Neural cell (in vitro differentiated cells): ENCODE measurements at regions not wholly inside any gene's neighbourhood (a gene's known extent, or its start where the extent isn't known, plus 50 kb on each side); places are given as distances from the start of the nearest gene placed in this dataset.

Experiments used
- H2AFZ ChIP-seq: fragments of 200-600, 300-800 bp; sonication (generic), shearing (Covaris generic); 2 replicates; pipeline ENCODE4 v1.6.0; 2014; ENCODE audit warnings: low read depth, mild to moderate bottlenecking, antibody characterized with exemption, low read length, moderate library complexity
- H3F3A ChIP-seq: fragments of 200-600 bp; shearing (Covaris generic); 2 replicates; pipeline ENCODE4 v1.6.1; 2016; ENCODE audit warnings: mild to moderate bottlenecking, moderate library complexity, mixed read lengths, antibody characterized with exemption, low read length; ENCODE audit not compliant: insufficient read depth, poor library complexity, severe bottlenecking
- H3K27ac ChIP-seq: fragments of 200-600, 300-800 bp; sonication (generic), shearing (Covaris generic); 2 replicates; pipeline ENCODE4 v1.5.1; 2014; ENCODE audit warnings: mild to moderate bottlenecking, low read length, moderate library complexity
- H3K27me3 ChIP-seq: fragments of 300-800, 200-600 bp; sonication (generic), shearing (Covaris generic); 2 replicates; pipeline ENCODE4 v1.6.0; 2014; ENCODE audit warnings: mild to moderate bottlenecking, low read depth, low read length, moderate library complexity; ENCODE audit not compliant: insufficient read depth
- H3K36me3 ChIP-seq: fragments of 300-800, 200-600 bp; sonication (generic), shearing (Covaris generic); 2 replicates; pipeline ENCODE4 v1.5.1; 2014; ENCODE audit warnings: mild to moderate bottlenecking, antibody characterized with exemption, low read length, moderate library complexity; ENCODE audit not compliant: insufficient read depth
- H3K4me2 ChIP-seq: fragments of 300-800, 200-600 bp; sonication (generic), shearing (Covaris generic); 2 replicates; pipeline ENCODE4 v1.6.0; 2014; ENCODE audit warnings: mild to moderate bottlenecking, low read length
- H3K4me3 ChIP-seq: fragments of 300-800, 200-600 bp; sonication (generic), shearing (Covaris generic); 2 replicates; pipeline ENCODE4 v1.5.1; 2014; ENCODE audit warnings: mild to moderate bottlenecking, low read length, moderate library complexity
- H3K79me2 ChIP-seq: fragments of 200-600 bp; shearing (Covaris generic); replicated peaks from 2 replicates; pipeline ENCODE4 v1.6.0; 2014; ENCODE audit warnings: mild to moderate bottlenecking, low read length, moderate library complexity; ENCODE audit not compliant: insufficient read depth
- H3K9ac ChIP-seq: fragments of 300-800, 200-600 bp; sonication (generic), shearing (Covaris generic); 2 replicates; pipeline ENCODE4 v1.6.1; 2016; ENCODE audit warnings: mild to moderate bottlenecking, low read length, mixed read lengths
- H3K9me2 ChIP-seq: fragments of 200-600 bp; shearing (Covaris generic); 2 replicates; pipeline ENCODE4 v1.6.1; 2016; ENCODE audit warnings: mild to moderate bottlenecking, low read length, mixed read lengths; ENCODE audit not compliant: insufficient read depth
- H3K9me3 ChIP-seq: fragments of 200-600, 300-800 bp; sonication (generic), shearing (Covaris generic); 2 replicates; pipeline ENCODE4 v1.6.1; 2016; ENCODE audit warnings: mild to moderate bottlenecking, mixed run types, low read length, moderate library complexity, mixed read lengths
- H4K20me1 ChIP-seq: fragments of 200-600 bp; shearing (Covaris generic); 2 replicates; pipeline ENCODE4 v1.6.1; 2016; ENCODE audit warnings: mild to moderate bottlenecking, mixed run types; ENCODE audit not compliant: insufficient read depth
- EP300 ChIP-seq: fragments of 450-650 bp; conservative IDR thresholded peaks from 2 replicates; pipeline ENCODE4 v1.6.1; 2014; ENCODE audit warnings: antibody characterized with exemption, mild to moderate bottlenecking, moderate library complexity; ENCODE audit not compliant: poor library complexity, severe bottlenecking
- EZH2 ChIP-seq: fragments of 200-600, 300-800 bp; shearing (Covaris generic), sonication (generic); IDR thresholded peaks from 2 replicates; pipeline ENCODE4 v1.6.1; 2014; ENCODE audit warnings: antibody characterized with exemption, low read length, borderline replicate concordance, mild to moderate bottlenecking; ENCODE audit not compliant: insufficient read depth, poor library complexity, severe bottlenecking
- MXI1 ChIP-seq: fragments of 450-650 bp; conservative IDR thresholded peaks from 2 replicates; pipeline ENCODE4 v1.6.1; 2014; ENCODE audit warnings: antibody characterized with exemption, mild to moderate bottlenecking; ENCODE audit not compliant: poor library complexity, severe bottlenecking
- POLR2AphosphoS5 ChIP-seq: IDR thresholded peaks from 2 replicates; pipeline ENCODE4 v1.6.1; 2012
- RAD21 ChIP-seq: fragments of 450-650 bp; conservative IDR thresholded peaks from 2 replicates; pipeline ENCODE4 v1.6.1; 2014; ENCODE audit warnings: antibody characterized with exemption, mild to moderate bottlenecking, moderate library complexity
- SMC3 ChIP-seq: fragments of 450-650 bp; conservative IDR thresholded peaks from 2 replicates; pipeline ENCODE4 v1.6.1; 2014; ENCODE audit warnings: antibody characterized with exemption, mild to moderate bottlenecking, moderate library complexity; ENCODE audit not compliant: poor library complexity
- TAF1 ChIP-seq: IDR thresholded peaks from 2 replicates; pipeline ENCODE4 v1.6.1; 2012; ENCODE audit warnings: low read depth
- TF ChIP-seq, protein P1 (sequence below): fragments of 450-650 bp; IDR thresholded peaks from 2 replicates; pipeline ENCODE4 v1.5.1; 2014; ENCODE audit warnings: antibody characterized with exemption, mild to moderate bottlenecking, moderate library complexity; ENCODE audit not compliant: poor library complexity, severe bottlenecking
- TF ChIP-seq, protein P2 (sequence below): IDR thresholded peaks from 2 replicates; pipeline ENCODE4 v1.6.1; 2012; ENCODE audit warnings: borderline replicate concordance

DNA sequence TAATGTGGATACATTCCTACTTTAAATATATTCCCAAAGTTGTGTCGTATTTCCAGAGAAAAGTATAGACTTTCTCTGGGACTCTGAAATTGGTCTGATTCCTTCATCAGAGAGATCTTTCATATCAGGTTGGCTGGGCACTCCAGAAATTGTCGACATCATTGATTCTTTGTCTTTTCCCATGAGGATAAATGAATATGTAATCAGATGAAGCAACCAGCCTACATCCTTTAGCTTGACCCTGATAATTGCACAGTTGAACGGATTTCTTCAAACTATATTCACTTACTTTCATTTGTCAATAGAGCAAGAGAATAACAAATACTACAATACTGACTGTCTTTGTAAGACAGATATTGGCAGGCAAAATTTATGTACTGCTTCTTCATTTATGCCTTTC is 680.2 kb upstream of the LRRTM4 start:
- TF ChIP-seq RAD21 (no peak), TAF1 (no peak), MXI1 (no peak), EP300 (no peak), POLR2AphosphoS5 (no peak), EZH2 (no peak), SMC3 (no peak)
- TF ChIP-seq, protein P1, sequence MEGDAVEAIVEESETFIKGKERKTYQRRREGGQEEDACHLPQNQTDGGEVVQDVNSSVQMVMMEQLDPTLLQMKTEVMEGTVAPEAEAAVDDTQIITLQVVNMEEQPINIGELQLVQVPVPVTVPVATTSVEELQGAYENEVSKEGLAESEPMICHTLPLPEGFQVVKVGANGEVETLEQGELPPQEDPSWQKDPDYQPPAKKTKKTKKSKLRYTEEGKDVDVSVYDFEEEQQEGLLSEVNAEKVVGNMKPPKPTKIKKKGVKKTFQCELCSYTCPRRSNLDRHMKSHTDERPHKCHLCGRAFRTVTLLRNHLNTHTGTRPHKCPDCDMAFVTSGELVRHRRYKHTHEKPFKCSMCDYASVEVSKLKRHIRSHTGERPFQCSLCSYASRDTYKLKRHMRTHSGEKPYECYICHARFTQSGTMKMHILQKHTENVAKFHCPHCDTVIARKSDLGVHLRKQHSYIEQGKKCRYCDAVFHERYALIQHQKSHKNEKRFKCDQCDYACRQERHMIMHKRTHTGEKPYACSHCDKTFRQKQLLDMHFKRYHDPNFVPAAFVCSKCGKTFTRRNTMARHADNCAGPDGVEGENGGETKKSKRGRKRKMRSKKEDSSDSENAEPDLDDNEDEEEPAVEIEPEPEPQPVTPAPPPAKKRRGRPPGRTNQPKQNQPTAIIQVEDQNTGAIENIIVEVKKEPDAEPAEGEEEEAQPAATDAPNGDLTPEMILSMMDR, result no peak
- TF ChIP-seq, protein P2, sequence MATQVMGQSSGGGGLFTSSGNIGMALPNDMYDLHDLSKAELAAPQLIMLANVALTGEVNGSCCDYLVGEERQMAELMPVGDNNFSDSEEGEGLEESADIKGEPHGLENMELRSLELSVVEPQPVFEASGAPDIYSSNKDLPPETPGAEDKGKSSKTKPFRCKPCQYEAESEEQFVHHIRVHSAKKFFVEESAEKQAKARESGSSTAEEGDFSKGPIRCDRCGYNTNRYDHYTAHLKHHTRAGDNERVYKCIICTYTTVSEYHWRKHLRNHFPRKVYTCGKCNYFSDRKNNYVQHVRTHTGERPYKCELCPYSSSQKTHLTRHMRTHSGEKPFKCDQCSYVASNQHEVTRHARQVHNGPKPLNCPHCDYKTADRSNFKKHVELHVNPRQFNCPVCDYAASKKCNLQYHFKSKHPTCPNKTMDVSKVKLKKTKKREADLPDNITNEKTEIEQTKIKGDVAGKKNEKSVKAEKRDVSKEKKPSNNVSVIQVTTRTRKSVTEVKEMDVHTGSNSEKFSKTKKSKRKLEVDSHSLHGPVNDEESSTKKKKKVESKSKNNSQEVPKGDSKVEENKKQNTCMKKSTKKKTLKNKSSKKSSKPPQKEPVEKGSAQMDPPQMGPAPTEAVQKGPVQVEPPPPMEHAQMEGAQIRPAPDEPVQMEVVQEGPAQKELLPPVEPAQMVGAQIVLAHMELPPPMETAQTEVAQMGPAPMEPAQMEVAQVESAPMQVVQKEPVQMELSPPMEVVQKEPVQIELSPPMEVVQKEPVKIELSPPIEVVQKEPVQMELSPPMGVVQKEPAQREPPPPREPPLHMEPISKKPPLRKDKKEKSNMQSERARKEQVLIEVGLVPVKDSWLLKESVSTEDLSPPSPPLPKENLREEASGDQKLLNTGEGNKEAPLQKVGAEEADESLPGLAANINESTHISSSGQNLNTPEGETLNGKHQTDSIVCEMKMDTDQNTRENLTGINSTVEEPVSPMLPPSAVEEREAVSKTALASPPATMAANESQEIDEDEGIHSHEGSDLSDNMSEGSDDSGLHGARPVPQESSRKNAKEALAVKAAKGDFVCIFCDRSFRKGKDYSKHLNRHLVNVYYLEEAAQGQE, result no peak
- H4K20me1 ChIP-seq, result no peaks in the 10 kb centered on the region
- H3K27ac ChIP-seq, result no peak overlapping the region
- no peaks in the 10 kb centered on the region for H3K79me2 ChIP-seq
- no peak overlapping the region for H3K4me3 ChIP-seq
- H3K4me2 ChIP-seq, result no peak overlapping the region
- no peaks in the 10 kb centered on the region for H3K36me3 ChIP-seq
- no peaks in the 10 kb centered on the region for H3K9me2 ChIP-seq
- no peak overlapping the region for H3K9ac ChIP-seq
- H3K27me3 ChIP-seq, result no peaks in the 10 kb centered on the region
- H3K9me3 ChIP-seq, result no peaks in the 10 kb centered on the region
- H3F3A ChIP-seq, result no peaks in the 10 kb centered on the region
- H2AFZ ChIP-seq, result no peak overlapping the region

GRCh38 chr2:78202986-78203670 is 681.0 kb upstream of the LRRTM4 start:
- TF ChIP-seq EZH2 (no peak), RAD21 (no peak), POLR2AphosphoS5 (no peak), SMC3 (no peak), MXI1 (no peak), EP300 (no peak), TAF1 (no peak)
- TF ChIP-seq, protein P2, result no peak
- TF ChIP-seq, protein P1, result no peak
- H3K36me3 ChIP-seq, result no peaks in the 10 kb centered on the region
- H3K4me2 ChIP-seq, result no peak overlapping the region
- H3K9ac ChIP-seq, result no peak overlapping the region
- no peaks in the 10 kb centered on the region for H3K79me2 ChIP-seq
- H2AFZ ChIP-seq, result no peak overlapping the region
- H3K27ac ChIP-seq, result no peak overlapping the region
- no peaks in the 10 kb centered on the region for H3K27me3 ChIP-seq
- H3F3A ChIP-seq, result no peaks in the 10 kb centered on the region
- H3K4me3 ChIP-seq, result no peak overlapping the region
- no peaks in the 10 kb centered on the region for H3K9me2 ChIP-seq
- H4K20me1 ChIP-seq, result no peaks in the 10 kb centered on the region
- no peaks in the 10 kb centered on the region for H3K9me3 ChIP-seq
